HG03432 (cell line): ENCODE measurements at regions not wholly inside any gene's neighbourhood (a gene's known extent, or its start where the extent isn't known, plus 50 kb on each side); places are given as distances from the start of the nearest gene placed in this dataset.
"Not testable (repeated sequence)": the region's sequence is repeated elsewhere in the genome, so short reads cannot be mapped to it uniquely, and the experiment has no call there.

ENCODE experiments used
- ATAC-seq: cut with Tn5 transposase; IDR thresholded peaks from one replicate; pipeline ENCODE4 v1.9.1; 2021; ENCODE audit warnings: mild to moderate bottlenecking, moderate library complexity; ENCODE audit not compliant: unreplicated experiment

GRCh38 chr4:67412153-67412712, 133.1 kb downstream of the CENPC start:
- ATAC-seq: not testable (repeated sequence)

- ATAC-seq: no peak
Observed at GRCh38 chr4:67403342-67403741, 142.0 kb downstream of the CENPC start.

- no peak for ATAC-seq
Observed at GRCh38 chr4:67401902-67402301, 143.4 kb downstream of the CENPC start.

- ATAC-seq: no peak
Observed at GRCh38 chr4:67397931-67398330, 147.4 kb downstream of the CENPC start.

- no peak for ATAC-seq
Observed at GRCh38 chr4:67397031-67397430, 148.3 kb downstream of the CENPC start.

GRCh38 chr4:67396008-67396407, 149.3 kb downstream of the CENPC start:
- no peak for ATAC-seq

- ATAC-seq: no peak
Observed at GRCh38 chr4:67394879-67395278, 150.4 kb downstream of the CENPC start.

- ATAC-seq: no peak
Observed at GRCh38 chr4:67393699-67394281, 151.5 kb downstream of the CENPC start.

GRCh38 chr4:67393007-67393406, 152.3 kb downstream of the CENPC start:
- ATAC-seq: no peak

GRCh38 chr4:67381406-67381804, 163.9 kb downstream of the CENPC start:
- not testable (repeated sequence) for ATAC-seq

GRCh38 chr4:67380702-67381405, 164.4 kb downstream of the CENPC start:
- ATAC-seq: not testable (repeated sequence)

- no peak for ATAC-seq
Observed at GRCh38 chr4:67380154-67380553, 165.1 kb downstream of the CENPC start.

GRCh38 chr4:67375291-67375690, 170.0 kb downstream of the CENPC start:
- no peak for ATAC-seq

- ATAC-seq: no peak
Observed at GRCh38 chr4:67371615-67372014, 173.7 kb downstream of the CENPC start.

- no peak for ATAC-seq
Observed at GRCh38 chr4:67366311-67366861, 178.9 kb downstream of the CENPC start.

- no peak for ATAC-seq
Observed at GRCh38 chr4:67365661-67366245, 179.6 kb downstream of the CENPC start.

- ATAC-seq: no peak
Observed at GRCh38 chr4:67355806-67356205, 189.5 kb downstream of the CENPC start.

GRCh38 chr4:67346654-67347053, 198.6 kb downstream of the CENPC start:
- ATAC-seq: no peak

- no peak for ATAC-seq
Observed at GRCh38 chr4:67344594-67345380, 200.5 kb downstream of the CENPC start.

- ATAC-seq: no peak
Observed at GRCh38 chr4:67343199-67343598, 202.1 kb downstream of the CENPC start.

GRCh38 chr4:67342291-67342690, 203.0 kb downstream of the CENPC start:
- ATAC-seq: no peak
